HG02884 (cell line): ENCODE measurements at regions not wholly inside any gene's neighbourhood (a gene's known extent, or its start where the extent isn't known, plus 50 kb on each side); places are given as distances from the start of the nearest gene placed in this dataset.

Experiments used
- ATAC-seq: cut with Tn5 transposase; IDR thresholded peaks from one replicate; pipeline ENCODE4 v1.9.1; 2021; ENCODE audit warnings: mild to moderate bottlenecking, moderate library complexity; ENCODE audit not compliant: unreplicated experiment

GRCh38 chr1:63112155-63112900 lies 210.0 kb upstream of the FOXD3 start:
- ATAC-seq, result peak; percentile 59

DNA sequence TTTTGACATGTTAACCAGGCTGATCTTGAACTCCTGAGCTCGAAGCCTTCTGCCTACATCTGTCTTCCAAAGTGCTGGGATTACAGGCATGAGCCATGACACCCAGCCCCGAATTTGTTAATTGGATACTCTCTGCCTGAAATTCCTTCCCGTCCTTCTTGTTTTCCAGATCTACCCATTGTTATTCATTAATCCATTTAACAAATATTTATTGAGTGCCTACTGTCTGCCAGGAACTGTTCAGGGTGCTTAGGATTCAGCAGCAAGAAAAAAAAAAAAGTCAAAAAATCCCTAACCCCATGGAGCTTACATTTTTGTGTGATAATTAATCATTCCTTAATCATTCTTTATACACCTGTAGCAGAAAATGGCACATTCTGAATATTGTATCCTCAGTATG lies 206.8 kb upstream of the FOXD3 start:
- ATAC-seq, result no peak

GRCh38 chr1:63116016-63116415 lies 206.4 kb upstream of the FOXD3 start:
- ATAC-seq, result no peak

- no peak for ATAC-seq
Observed at GRCh38 chr1:63119575-63120155, 202.7 kb upstream of the FOXD3 start.

- ATAC-seq, result peak; percentile 48
Observed at GRCh38 chr1:63122079-63122478, 200.3 kb upstream of the FOXD3 start.

GRCh38 chr1:63124666-63125191 lies 197.6 kb upstream of the FOXD3 start:
- peak; percentile 83 for ATAC-seq

DNA sequence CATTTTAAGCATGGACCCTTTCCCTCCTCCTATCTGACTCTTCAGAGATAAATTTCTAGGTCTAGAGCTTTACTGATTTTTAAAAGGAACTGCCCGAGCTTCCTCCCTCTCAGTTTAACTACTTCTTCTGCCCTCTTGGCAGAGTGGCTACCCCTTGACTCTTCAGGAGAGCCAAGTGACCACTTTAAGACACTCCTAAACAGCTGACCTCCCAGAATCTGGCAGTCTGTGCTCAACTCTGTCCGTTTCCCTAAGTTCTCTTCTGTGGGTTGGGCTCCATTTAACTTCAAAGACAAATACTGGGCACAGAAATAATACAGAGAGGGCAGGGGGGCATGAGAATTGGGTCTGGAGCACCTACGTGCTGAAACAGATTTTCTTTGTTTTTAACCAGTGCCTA lies 196.3 kb upstream of the FOXD3 start:
- ATAC-seq, result no peak

DNA sequence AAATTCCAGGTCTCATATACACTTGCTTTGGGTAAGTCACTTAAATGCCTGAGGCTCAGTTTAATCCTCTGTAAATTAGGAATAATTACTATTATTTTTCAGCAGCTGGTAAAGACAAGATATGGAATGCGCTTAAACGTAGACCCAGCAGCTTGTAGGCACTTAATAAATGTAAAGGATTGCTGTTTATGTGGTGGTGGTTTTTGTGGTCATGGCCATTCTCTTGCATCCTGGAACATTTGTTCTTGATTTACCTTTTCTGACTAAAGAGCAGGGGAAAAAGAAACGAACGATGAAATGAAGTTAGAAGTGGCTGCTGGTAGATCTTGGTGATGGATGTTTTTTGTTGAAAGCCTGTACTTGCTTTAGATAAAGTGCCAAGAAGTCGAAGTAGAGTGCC lies 195.0 kb upstream of the FOXD3 start:
- ATAC-seq, result no peak

- no peak for ATAC-seq
Observed at GRCh38 chr1:63128556-63128955, 193.8 kb upstream of the FOXD3 start.

- ATAC-seq, result no peak
Observed at GRCh38 chr1:63129184-63129583, 193.2 kb upstream of the FOXD3 start.

DNA sequence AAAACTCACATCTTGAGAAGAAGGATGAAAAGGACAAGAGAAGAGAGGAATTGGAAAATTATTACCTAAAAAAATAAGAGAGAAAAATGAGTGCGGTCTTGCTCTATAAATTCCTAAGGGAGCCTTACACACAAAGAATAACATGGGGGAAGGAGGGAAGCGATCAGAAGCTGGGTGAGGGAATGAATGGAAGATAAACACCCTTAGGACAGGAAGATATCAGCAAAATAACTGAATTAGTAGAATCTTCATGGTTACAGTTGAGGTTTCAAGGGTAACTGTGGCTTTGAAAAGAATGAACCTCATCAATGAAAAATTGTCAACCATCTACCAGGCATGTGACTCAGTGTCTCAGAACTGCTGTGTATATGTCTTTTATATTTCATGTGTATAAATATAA lies 192.5 kb upstream of the FOXD3 start:
- ATAC-seq, result no peak

GRCh38 chr1:63134501-63135173 lies 187.7 kb upstream of the FOXD3 start:
- ATAC-seq, result no peak

DNA sequence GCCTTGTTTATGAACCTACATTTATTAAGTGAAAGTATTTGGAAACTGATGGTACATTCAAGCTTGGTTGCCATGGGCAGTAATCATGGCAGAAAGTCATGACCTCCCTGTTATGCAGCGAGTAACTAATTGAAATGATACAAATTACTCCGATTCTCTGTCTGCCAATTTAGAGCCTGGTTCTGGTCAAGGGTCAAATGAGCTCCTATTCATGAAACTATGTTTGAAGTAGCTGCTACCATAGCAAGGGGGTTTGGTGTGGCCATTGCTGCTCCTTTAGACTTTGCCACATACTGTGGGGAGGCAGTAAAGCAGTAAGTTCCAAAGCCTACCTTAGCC lies 187.2 kb upstream of the FOXD3 start:
- ATAC-seq, result no peak

GRCh38 chr1:63135801-63136200 lies 186.6 kb upstream of the FOXD3 start:
- ATAC-seq, result no peak

DNA sequence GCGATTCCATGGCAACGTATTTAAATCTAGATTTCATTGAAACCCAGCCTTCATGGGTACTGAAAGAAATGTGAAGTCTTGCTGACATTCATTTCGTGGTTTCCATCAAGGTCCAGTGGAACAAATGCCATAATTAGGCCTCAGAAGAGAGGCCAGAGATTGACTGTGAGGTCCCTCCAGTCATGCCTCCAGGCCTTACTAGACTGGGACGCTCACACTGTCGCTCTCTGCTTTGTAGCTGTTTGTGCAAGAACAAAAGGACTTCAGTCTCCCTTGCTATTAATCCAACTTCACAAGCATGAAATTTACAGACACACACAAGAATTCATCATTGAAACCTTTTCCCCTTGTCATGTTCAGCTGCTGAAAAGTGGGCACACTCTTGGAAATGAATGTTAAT lies 180.4 kb upstream of the FOXD3 start:
- ATAC-seq, result no peak

DNA sequence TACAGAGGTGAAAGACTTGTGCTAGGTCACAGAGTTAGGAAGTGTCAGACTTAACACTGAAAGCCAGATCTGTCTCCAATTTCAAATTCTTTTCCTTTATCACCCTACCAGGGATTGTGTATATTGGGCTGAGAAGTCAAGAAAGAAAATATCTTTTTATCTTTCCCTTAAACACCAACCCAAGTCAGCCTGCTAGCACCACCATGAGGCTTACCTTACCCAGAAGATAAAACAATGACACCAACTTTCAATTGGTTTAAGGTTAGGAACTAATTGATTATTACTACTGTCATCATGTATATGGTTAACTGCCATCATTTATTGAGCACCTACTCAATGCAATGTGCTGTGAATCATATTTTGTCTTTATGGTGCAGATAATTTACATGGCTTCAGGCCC lies 178.9 kb upstream of the FOXD3 start:
- no peak for ATAC-seq

GRCh38 chr1:63147783-63148182 lies 174.6 kb upstream of the FOXD3 start:
- no peak for ATAC-seq

- peak; percentile 57 for ATAC-seq
Observed at GRCh38 chr1:63148825-63149645, 173.3 kb upstream of the FOXD3 start.

- no peak for ATAC-seq
Observed at GRCh38 chr1:63152572-63152971, 169.8 kb upstream of the FOXD3 start.

- no peak for ATAC-seq
Observed at GRCh38 chr1:63155437-63155836, 166.9 kb upstream of the FOXD3 start.

DNA sequence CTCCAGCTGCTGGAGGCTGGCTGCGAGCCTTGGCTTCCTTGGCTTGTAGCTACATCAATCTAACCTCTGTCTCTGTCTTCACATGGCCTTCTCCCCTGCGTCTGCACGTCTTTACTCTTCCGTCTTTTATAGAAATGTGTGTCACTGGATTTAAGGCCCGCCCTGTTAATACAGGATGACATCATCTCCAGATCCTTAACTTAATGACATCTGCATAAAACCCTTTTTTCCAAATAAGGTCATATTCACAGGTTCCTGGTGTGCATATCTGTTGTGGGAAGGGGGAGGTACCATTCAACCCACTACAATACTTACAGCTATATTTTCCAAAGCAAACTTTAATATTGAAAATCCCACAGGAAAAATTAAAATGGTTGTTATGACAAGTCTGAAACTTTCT lies 165.3 kb upstream of the FOXD3 start:
- ATAC-seq, result no peak
